Spleen (tissue), 11 donors: ENCODE measurements at regions not wholly inside any gene's neighbourhood (a gene's known extent, or its start where the extent isn't known, plus 50 kb on each side); places are given as distances from the start of the nearest gene placed in this dataset.

Experiments
- DNase-seq: peaks from one replicate; pipeline ENCODE4 v3.0.0-alpha.2; 2020
- H3K27ac ChIP-seq, 8 donors: fragments of 200-600 bp; sonication (generic) in 7 of 8; 1 replicate in 4 of 8; 2 replicates in 4 of 8; pipeline versions ENCODE4 v1.5.0 to v1.8.0; 2016 to 2021; ENCODE audit warnings: inconsistent platforms in 4 of 8, mild to moderate bottlenecking in 4 of 8, moderate library complexity in 1 of 8
- H3K27me3 ChIP-seq, 7 donors: fragments of 200-600 bp; sonication (generic) in 6 of 7; replicated peaks in 1 of 7; 1 replicate in 4 of 7; 2 replicates in 3 of 7; pipeline versions ENCODE4 v1.5.0 to v1.8.0; 2016 to 2021; ENCODE audit warnings: inconsistent platforms in 3 of 7, mild to moderate bottlenecking in 1 of 7
- H3K36me3 ChIP-seq, 6 donors: fragments of 200-600 bp; sonication (generic) in 5 of 6; 1 replicate in 4 of 6; 2 replicates in 2 of 6; pipeline versions ENCODE4 v1.5.0 to v1.8.0; 2016 to 2021; ENCODE audit warnings: inconsistent platforms in 2 of 6
- H3K4me1 ChIP-seq, 6 donors: fragments of 200-600 bp; sonication (generic) in 5 of 6; 1 replicate in 3 of 6; 2 replicates in 3 of 6; pipeline versions ENCODE4 v1.5.0 to v1.8.0; 2016 to 2021; ENCODE audit warnings: inconsistent platforms in 3 of 6
- H3K4me3 ChIP-seq, 8 donors: fragments of 200-600 bp; sonication (generic) in 7 of 8; 1 replicate in 4 of 8; 2 replicates in 4 of 8; pipeline versions ENCODE4 v1.5.0 to v1.8.0; 2016 to 2021; ENCODE audit warnings: inconsistent platforms in 4 of 8, mild to moderate bottlenecking in 4 of 8, moderate library complexity in 2 of 8
- H3K9me3 ChIP-seq, 8 donors: fragments of 200-600 bp; sonication (generic) in 7 of 8; 1 replicate in 4 of 8; 2 replicates in 4 of 8; pipeline versions ENCODE4 v1.5.0 to v1.8.0; 2016 to 2021; ENCODE audit warnings: inconsistent platforms in 4 of 8
- CTCF ChIP-seq, 11 experiments: fragments of 200-600 bp in 7 of 11; fragments of 450-650 bp in 4 of 11; sonication (generic) in 4 of 11; IDR thresholded peaks in 8 of 11; conservative IDR thresholded peaks in 3 of 11; 1 replicate in 7 of 11; 2 replicates in 4 of 11; pipeline versions ENCODE4 v1.4.0 to v1.8.0; 2016 to 2021; ENCODE audit warnings: antibody characterized with exemption in 11 of 11, inconsistent platforms in 4 of 11, mild to moderate bottlenecking in 1 of 11
- POLR2A ChIP-seq, 3 donors: fragments of 450-650 bp; IDR thresholded peaks; one replicate each; pipeline ENCODE4 v1.5.1; 2017; ENCODE audit warnings: antibody characterized with exemption in 3 of 3, mild to moderate bottlenecking in 1 of 3
- POLR2AphosphoS5 ChIP-seq, 3 donors: sonication (generic); formaldehyde crosslinking; IDR thresholded peaks; one replicate each; pipeline ENCODE4 v1.5.1; 2017; ENCODE audit warnings: antibody characterized with exemption in 3 of 3
- WGBS, 5 donors: extraction: QIAGEN DNeasy Blood & Tissue Kit in 3 of 5; methylation state at CpG; one replicate each; pipeline versions ENCODE4 v1.1.5 to v1.1.7; 2013 to 2018; 5-methylcytosine and 5-hydroxymethylcytosine counted together
- intact Hi-C: fragments of 100-400 bp; cut with DNase I; formaldehyde crosslinking; loops from one replicate; pipeline ENCODE4 v1.15.0; 2023; ENCODE audit warnings: low total_unique reads
- donor health status: healthy with polysubstance abuse.
- donor health status: DM: no; HTN: no; CAD: no; lungs with moderate emphysema.
- donor health status: DM: no; HTN: no; CAD: no.
- donor health status: Bipolar disorder and iron deficiency.
- donor health status: healthy.
- donor health status: DM: no; HTN: no; CAD: no.
- donor health status: DM: yes; HTN: yes; CAD: no.

GRCh38 chr16:10232757-10233156 is 50.5 kb upstream of the GRIN2A start:
- intact Hi-C loops, result no loop called here
- WGBS, 5 donors, result 80 to 100% (median 93%) methylated on average over 1 of the region's 1 CpG
- DNase-seq, result peak; percentile 3

GRCh38 chr16:10239640-10240039 is 57.4 kb upstream of the GRIN2A start:
- Histone ChIP-seq H3K27ac (no peak overlapping the region), H3K36me3 (no peaks in the 10 kb centered on the region), H3K4me1 (no peaks in the 10 kb centered on the region), H3K4me3 (no peak overlapping the region), H3K27me3 (peaks cover 0 to 25% (median 0%) of the 10 kb centered on the region in 7 donors), H3K9me3 (no peaks in the 10 kb centered on the region)
- 74 to 88% (median 84%) methylated on average over 8 of the region's 8 CpGs for WGBS, 5 donors
- DNase-seq, result no peak
- TF ChIP-seq POLR2A (IDR thresholded peaks at IDR 0.05), result no peak
- no peak for TF ChIP-seq CTCF (IDR thresholded peaks at IDR 0.05 in 8 of 11, conservative IDR thresholded peaks at IDR 0.05 in 3 of 11)
- TF ChIP-seq POLR2AphosphoS5 (IDR thresholded peaks at IDR 0.05), result no peak
- intact Hi-C loops, result no loop called here

More at GRCh38 chr16:10232757-10233156, 50.5 kb upstream of the GRIN2A start:
- TF ChIP-seq CTCF (IDR thresholded peaks at IDR 0.05 in 8 of 11, conservative IDR thresholded peaks at IDR 0.05 in 3 of 11) (no peak), POLR2A (IDR thresholded peaks at IDR 0.05) (no peak), POLR2AphosphoS5 (IDR thresholded peaks at IDR 0.05) (no peak)
- peaks cover 0 to 11% (median 0%) of the 10 kb centered on the region in 6 donors for H3K4me1 ChIP-seq
- H3K27ac ChIP-seq, result no peak overlapping the region
- no peaks in the 10 kb centered on the region for H3K36me3 ChIP-seq
- H3K27me3 ChIP-seq, result peaks cover 0 to 6% (median 0%) of the 10 kb centered on the region in 7 donors
- H3K9me3 ChIP-seq, result peaks cover 0 to 31% (median 19%) of the 10 kb centered on the region in 8 donors
- H3K4me3 ChIP-seq, result no peak overlapping the region

GRCh38 chr16:10240854-10241613 is 58.8 kb upstream of the GRIN2A start:
- no peaks in the 10 kb centered on the region for H3K4me1 ChIP-seq
- intact Hi-C loops, result no loop called here
- H3K4me3 ChIP-seq, result no peak overlapping the region
- no peak overlapping the region for H3K27ac ChIP-seq
- H3K36me3 ChIP-seq, result no peaks in the 10 kb centered on the region
- DNase-seq, result no peak
- H3K27me3 ChIP-seq, result peaks cover 0 to 30% (median 0%) of the 10 kb centered on the region in 7 donors
- H3K9me3 ChIP-seq, result no peaks in the 10 kb centered on the region
- WGBS, 5 donors, result 72 to 81% (median 78%) methylated on average over 7 of the region's 7 CpGs
- no peak for TF ChIP-seq POLR2AphosphoS5 (IDR thresholded peaks at IDR 0.05)
- no peak for TF ChIP-seq POLR2A (IDR thresholded peaks at IDR 0.05)
- no peak for TF ChIP-seq CTCF (IDR thresholded peaks at IDR 0.05 in 8 of 11, conservative IDR thresholded peaks at IDR 0.05 in 3 of 11)

GRCh38 chr16:10242097-10242496 is 59.9 kb upstream of the GRIN2A start:
- 28 to 59% (median 48%) methylated on average over 2 of the region's 2 CpGs for WGBS, 5 donors
- intact Hi-C loops, result no loop called here
- TF ChIP-seq CTCF (IDR thresholded peaks at IDR 0.05 in 8 of 11, conservative IDR thresholded peaks at IDR 0.05 in 3 of 11), result no peak
- no peak for TF ChIP-seq POLR2A (IDR thresholded peaks at IDR 0.05)
- no peak for TF ChIP-seq POLR2AphosphoS5 (IDR thresholded peaks at IDR 0.05)

More at GRCh38 chr16:10242097-10242496, 59.9 kb upstream of the GRIN2A start:
- no peaks in the 10 kb centered on the region for H3K36me3 ChIP-seq
- H3K4me1 ChIP-seq, result no peaks in the 10 kb centered on the region
- H3K9me3 ChIP-seq, result no peaks in the 10 kb centered on the region
- H3K27me3 ChIP-seq, result peaks cover 0 to 30% (median 0%) of the 10 kb centered on the region in 7 donors
- H3K27ac ChIP-seq, result no peak overlapping the region
- H3K4me3 ChIP-seq, result no peak overlapping the region
- no peak for DNase-seq
